ENCODE measurements at regions not wholly inside any gene's neighbourhood (a gene's known extent, or its start where the extent isn't known, plus 50 kb on each side); places are given as distances from the start of the nearest gene placed in this dataset.

- WGBS: 36% methylated on average over 2 of the region's 2 CpGs
- TF ChIP-seq NR2F2 (IDR thresholded peaks at IDR 0.05) (no peak), HNF4A (conservative IDR thresholded peaks at IDR 0.05) (no peak), FOXA1 (IDR thresholded peaks at IDR 0.05) (no peak), RXRA (IDR thresholded peaks at IDR 0.05) (peak in 1 of 2 donors; percentile 84)
- H3K9me3 ChIP-seq (ENCODE audit: control insufficient read depth in 4 of 4, low read length in 3 of 4): no peaks in the 10 kb centered on the region
Measured at GRCh38 chr9:115910959-115911358, 242.6 kb upstream of the PAPPA start.

DNA sequence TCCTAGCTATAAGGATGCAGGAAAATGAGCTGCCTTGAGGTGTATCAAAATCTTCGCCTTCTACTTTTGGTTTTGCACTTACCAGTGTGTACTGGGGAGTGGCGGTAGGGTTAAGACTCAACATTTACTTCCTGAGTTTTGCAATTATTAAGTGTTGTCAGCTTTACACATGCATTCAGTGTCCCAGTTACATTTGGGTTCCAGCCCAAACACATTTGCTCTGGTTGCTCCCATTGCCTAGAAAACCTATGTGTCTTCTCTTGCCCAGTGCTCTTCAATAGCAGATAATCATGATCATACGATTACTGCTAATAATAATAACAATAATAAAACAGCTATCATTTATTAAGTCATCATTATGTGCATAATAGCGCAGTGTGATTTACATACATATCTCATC, 241.5 kb upstream of the PAPPA start:
- Histone ChIP-seq H3K4me1 (ENCODE audit: control insufficient read depth in 4 of 4, insufficient read depth in 4 of 4, low read length in 3 of 4) (peaks cover 0 to 3% (median 0%) of the 10 kb centered on the region in 4 donors), H3K9me3 (ENCODE audit: control insufficient read depth in 4 of 4, low read length in 3 of 4) (no peaks in the 10 kb centered on the region), H3K27ac (ENCODE audit: low read depth in 1 of 2, low read length in 2 of 2) (no peak overlapping the region), H3K27me3 (ENCODE audit: control insufficient read depth in 4 of 4, insufficient read depth in 4 of 4, low read length in 3 of 4) (no peaks in the 10 kb centered on the region), H3K9ac (ENCODE audit: low read depth in 1 of 2, low read length in 2 of 2) (no peak overlapping the region), H3K4me3 (ENCODE audit: low read depth in 1 of 3, low read length in 3 of 3) (no peak overlapping the region), H3K36me3 (ENCODE audit: control insufficient read depth in 4 of 4, insufficient read depth in 3 of 4, low read depth in 1 of 4, low read length in 3 of 4) (no peaks in the 10 kb centered on the region)
- 80% methylated on average over 4 of the region's 4 CpGs for WGBS
- TF ChIP-seq FOXA2 (IDR thresholded peaks at IDR 0.05) (no peak), MAX (IDR thresholded peaks at IDR 0.05) (no peak), GABPA (IDR thresholded peaks at IDR 0.05 in 1 of 2, conservative IDR thresholded peaks at IDR 0.05 in 1 of 2) (no peak), FOXA1 (IDR thresholded peaks at IDR 0.05) (no peak), ZBTB33 (IDR thresholded peaks at IDR 0.05) (no peak), JUND (IDR thresholded peaks at IDR 0.05) (no peak), RAD21 (IDR thresholded peaks at IDR 0.05) (no peak), ATF3 (IDR thresholded peaks at IDR 0.05) (no peak), EGR1 (IDR thresholded peaks at IDR 0.05; ENCODE audit: low read depth in 2 of 2) (no peak), HNF4A (conservative IDR thresholded peaks at IDR 0.05) (no peak), RXRA (IDR thresholded peaks at IDR 0.05) (no peak), SP1 (IDR thresholded peaks at IDR 0.05) (no peak), HNF4G (IDR thresholded peaks at IDR 0.05) (no peak), REST (IDR thresholded peaks at IDR 0.05) (no peak), YY1 (IDR thresholded peaks at IDR 0.05) (no peak), TAF1 (conservative IDR thresholded peaks at IDR 0.05) (no peak), NR2F2 (IDR thresholded peaks at IDR 0.05) (no peak)
- TF ChIP-seq, protein P1, sequence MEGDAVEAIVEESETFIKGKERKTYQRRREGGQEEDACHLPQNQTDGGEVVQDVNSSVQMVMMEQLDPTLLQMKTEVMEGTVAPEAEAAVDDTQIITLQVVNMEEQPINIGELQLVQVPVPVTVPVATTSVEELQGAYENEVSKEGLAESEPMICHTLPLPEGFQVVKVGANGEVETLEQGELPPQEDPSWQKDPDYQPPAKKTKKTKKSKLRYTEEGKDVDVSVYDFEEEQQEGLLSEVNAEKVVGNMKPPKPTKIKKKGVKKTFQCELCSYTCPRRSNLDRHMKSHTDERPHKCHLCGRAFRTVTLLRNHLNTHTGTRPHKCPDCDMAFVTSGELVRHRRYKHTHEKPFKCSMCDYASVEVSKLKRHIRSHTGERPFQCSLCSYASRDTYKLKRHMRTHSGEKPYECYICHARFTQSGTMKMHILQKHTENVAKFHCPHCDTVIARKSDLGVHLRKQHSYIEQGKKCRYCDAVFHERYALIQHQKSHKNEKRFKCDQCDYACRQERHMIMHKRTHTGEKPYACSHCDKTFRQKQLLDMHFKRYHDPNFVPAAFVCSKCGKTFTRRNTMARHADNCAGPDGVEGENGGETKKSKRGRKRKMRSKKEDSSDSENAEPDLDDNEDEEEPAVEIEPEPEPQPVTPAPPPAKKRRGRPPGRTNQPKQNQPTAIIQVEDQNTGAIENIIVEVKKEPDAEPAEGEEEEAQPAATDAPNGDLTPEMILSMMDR (IDR thresholded peaks at IDR 0.05; ENCODE audit: low read depth, low read length, missing input control): no peak
- DNase-seq (ENCODE audit: low spot score): no peak

More at GRCh38 chr9:115910959-115911358, 242.6 kb upstream of the PAPPA start:
- peaks cover 0 to 3% (median 0%) of the 10 kb centered on the region in 4 donors for H3K4me1 ChIP-seq (ENCODE audit: control insufficient read depth in 4 of 4, insufficient read depth in 4 of 4, low read length in 3 of 4)
- no peak overlapping the region for H3K4me3 ChIP-seq (ENCODE audit: low read depth in 1 of 3, low read length in 3 of 3)
- H3K27ac ChIP-seq (ENCODE audit: low read depth in 1 of 2, low read length in 2 of 2): no peak overlapping the region
- no peaks in the 10 kb centered on the region for H3K27me3 ChIP-seq (ENCODE audit: control insufficient read depth in 4 of 4, insufficient read depth in 4 of 4, low read length in 3 of 4)
- no peak overlapping the region for H3K9ac ChIP-seq (ENCODE audit: low read depth in 1 of 2, low read length in 2 of 2)
- DNase-seq (ENCODE audit: low spot score): no peak
- no peaks in the 10 kb centered on the region for H3K36me3 ChIP-seq (ENCODE audit: control insufficient read depth in 4 of 4, insufficient read depth in 3 of 4, low read depth in 1 of 4, low read length in 3 of 4)

Measured in liver (tissue), 8 donors.